ENCODE measurements at regions not wholly inside any gene's neighbourhood (a gene's known extent, or its start where the extent isn't known, plus 50 kb on each side); places are given as distances from the start of the nearest gene placed in this dataset.

- Histone ChIP-seq H3K79me1 (ENCODE audit: low read depth, low read length) (no peaks in the 10 kb centered on the region), H3K56ac (replicated peaks; ENCODE audit: insufficient read length, low read depth, low read length) (no peak overlapping the region), H3K4me3 (ENCODE audit: extremely low read depth in 1 of 4, insufficient read depth in 2 of 4, low read depth in 3 of 4, low read length in 4 of 4) (no peak overlapping the region), H3K36me3 (ENCODE audit: control insufficient read depth in 2 of 4, insufficient read depth in 4 of 4, low read length in 3 of 4) (no peaks in the 10 kb centered on the region), H2AFZ (ENCODE audit: low read length) (no peak overlapping the region), H4K91ac (replicated peaks; ENCODE audit: insufficient read length, low read length) (no peak overlapping the region), H3K18ac (ENCODE audit: extremely low read depth, low read length) (no peak overlapping the region), H2BK5ac (ENCODE audit: low read depth, low read length) (no peak overlapping the region), H3K23ac (ENCODE audit: insufficient read length) (no peak overlapping the region), H3K9ac (replicated peaks in 1 of 4; ENCODE audit: extremely low read depth in 1 of 4, low read depth in 3 of 4, low read length in 3 of 4) (no peak overlapping the region), H2BK15ac (ENCODE audit: low read length) (no peak overlapping the region), H3K4me2 (ENCODE audit: insufficient read depth in 1 of 2, low read depth in 2 of 2, low read length in 2 of 2) (no peak overlapping the region; a peak in 1 of 4 replicates), H2AK5ac (ENCODE audit: low read depth, low read length) (no peak overlapping the region), H2BK20ac (ENCODE audit: low read length) (no peak overlapping the region), H4K5ac (ENCODE audit: insufficient read length, low read depth, low read length) (no peak overlapping the region), H4K20me1 (replicated peaks in 1 of 2; ENCODE audit: control insufficient read depth in 1 of 2, insufficient read depth in 2 of 2, low read length in 2 of 2) (no peaks in the 10 kb centered on the region), H3K14ac (ENCODE audit: insufficient read length) (no peak overlapping the region), H3K27ac (ENCODE audit: low read depth, low read length) (no peak overlapping the region), H4K8ac (ENCODE audit: extremely low read depth, insufficient read depth, low read length) (no peak overlapping the region), H3K4ac (replicated peaks; ENCODE audit: insufficient read length, low read depth, low read length) (no peak overlapping the region), H3K23me2 (ENCODE audit: low read depth, low read length) (no peaks in the 10 kb centered on the region; the same call in 1 of the 2 replicates), H3K9me3 (ENCODE audit: insufficient read depth in 2 of 2, low read depth in 1 of 2, low read length in 1 of 2) (peaks cover 9 to 13% of the 10 kb centered on the region in 2 experiments; a peak in 3 of 4 replicates), H3K79me2 (ENCODE audit: control insufficient read depth in 1 of 2, insufficient read depth in 2 of 2, low read length in 2 of 2) (no peaks in the 10 kb centered on the region), H2BK12ac (ENCODE audit: low read depth, low read length) (no peak overlapping the region), H3K27me3 (replicated peaks in 1 of 4; ENCODE audit: control insufficient read depth in 3 of 4, extremely low read depth in 1 of 4, insufficient read depth in 3 of 4, low read length in 3 of 4) (no peaks in the 10 kb centered on the region), H2BK120ac (replicated peaks; ENCODE audit: low read depth, low read length) (no peak overlapping the region), H3K4me1 (replicated peaks in 1 of 4; ENCODE audit: control insufficient read depth in 3 of 4, insufficient read depth in 4 of 4, low read length in 3 of 4) (peaks cover 0 to 12% (median under 1%) of the 10 kb centered on the region in 4 experiments; a peak in 4 of 7 replicates)
- DNase-seq (ENCODE audit: low read depth in 1 of 2, low spot score in 2 of 2) (no peak), FAIRE-seq (no peak)
- 66% methylated on average over 3 of the region's 3 CpGs; no CpG with 5 or more reads in 1 of the 2 experiments for WGBS, 2 experiments (ENCODE audit: extremely low coverage in 1 of 2, insufficient coverage in 1 of 2, insufficient read length in 1 of 2, insufficient replicate concordance in 2 of 2, low coverage in 1 of 2, low lambda C conversion rate in 2 of 2, missing lambda C conversion rate in 1 of 2)
- ChIA-PET POLR2A (ENCODE audit: partially characterized antibody) (no interaction called here), CTCF (ENCODE audit: partially characterized antibody) (interaction anchor here (2.0 to 3.3 kb wide), 2 partner anchors 8 to 30 kb away, joined by 5 to 10 read pairs; no protein-coding TSS in a partner anchor)
- TF ChIP-seq EGR1 (IDR thresholded peaks at IDR 0.05; ENCODE audit: borderline replicate concordance, low read depth, low read length) = no peak
- TF ChIP-seq JUN (IDR thresholded peaks at IDR 0.05; ENCODE audit: low read depth, low read length) = no peak
- no peak for TF ChIP-seq RAD21 (IDR thresholded peaks at IDR 0.05 in 1 of 2, conservative IDR thresholded peaks at IDR 0.05 in 1 of 2; ENCODE audit: low read depth in 2 of 2, low read length in 2 of 2)
- TF ChIP-seq CHD1 (IDR thresholded peaks at IDR 0.05; ENCODE audit: low read depth, low read length) = no peak
- no peak for TF ChIP-seq MAX (IDR thresholded peaks at IDR 0.05)
- TF ChIP-seq ATF2 (IDR thresholded peaks at IDR 0.05; ENCODE audit: low read length) = no peak
- TF ChIP-seq CTBP2 (IDR thresholded peaks at IDR 0.05; ENCODE audit: borderline replicate concordance, insufficient read depth, insufficient read length, low read length) = no peak
- TF ChIP-seq BCL11A (IDR thresholded peaks at IDR 0.05; ENCODE audit: low read depth in 2 of 2, low read length in 2 of 2) = no peak
- no peak for TF ChIP-seq EP300 (IDR thresholded peaks at IDR 0.05; ENCODE audit: borderline replicate concordance in 1 of 2, low read depth in 2 of 2, low read length in 2 of 2)
- no peak for TF ChIP-seq CREB1 (IDR thresholded peaks at IDR 0.05)
- no peak for TF ChIP-seq SIN3A (conservative IDR thresholded peaks at IDR 0.05 in 1 of 2, IDR thresholded peaks at IDR 0.05 in 1 of 2; ENCODE audit: low read depth in 1 of 2, low read length in 2 of 2)
- no peak for TF ChIP-seq SIRT6 (IDR thresholded peaks at IDR 0.05; ENCODE audit: low read length)
Measured at GRCh38 chr16:65546353-65546791, 424.5 kb upstream of the CDH11 start.

Data from H1 (cell line).